SW480 (cell line): ENCODE measurements at regions not wholly inside any gene's neighbourhood (a gene's known extent, or its start where the extent isn't known, plus 50 kb on each side); places are given as distances from the start of the nearest gene placed in this dataset.
"Not testable (repeated sequence)": the region's sequence is repeated elsewhere in the genome, so short reads cannot be mapped to it uniquely, and the experiment has no call there.

Experiments used
- DNase-seq: peaks from one replicate; pipeline ENCODE4 v3.0.0-alpha.2; 2016; ENCODE audit warnings: low spot score

DNA sequence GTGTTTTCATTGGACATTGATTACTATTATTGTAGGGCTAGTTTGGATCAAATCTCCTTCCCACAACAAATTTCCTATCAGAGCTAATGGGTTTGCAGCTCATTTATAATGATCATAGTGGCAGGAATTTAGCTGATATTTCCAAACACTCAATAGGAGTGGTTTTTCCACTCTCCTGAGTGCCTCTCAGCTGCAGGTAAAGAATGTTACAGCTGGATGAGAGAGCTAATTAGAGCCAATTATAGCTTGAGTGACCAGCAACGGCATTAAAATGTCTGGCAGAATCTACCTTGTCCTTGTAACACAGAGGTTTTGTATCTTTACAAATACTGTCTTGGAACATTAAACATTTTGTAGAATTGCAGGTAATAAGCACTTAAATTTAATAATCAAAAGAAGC, 602.8 kb upstream of the EPHA5 start:
- DNase-seq: no peak

DNA sequence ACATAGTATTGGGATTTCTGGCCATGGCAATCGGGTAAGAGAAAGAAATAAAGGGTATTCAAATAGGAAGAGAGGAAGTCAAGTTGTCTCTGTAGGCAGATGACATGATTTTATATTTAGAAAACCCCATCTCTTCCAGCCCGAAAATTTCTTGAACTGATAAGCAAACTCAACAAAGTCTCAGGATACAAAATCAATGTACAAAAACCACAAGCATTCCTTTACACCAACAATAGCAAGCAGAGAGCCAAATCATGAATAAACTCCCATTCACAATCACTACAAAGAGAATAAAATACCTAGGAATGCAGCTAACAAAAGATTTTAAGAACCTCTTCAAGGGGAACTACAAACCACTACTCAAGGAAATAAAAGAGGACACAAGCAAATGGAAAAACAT, 600.1 kb upstream of the EPHA5 start:
- DNase-seq: not testable (repeated sequence)

DNA sequence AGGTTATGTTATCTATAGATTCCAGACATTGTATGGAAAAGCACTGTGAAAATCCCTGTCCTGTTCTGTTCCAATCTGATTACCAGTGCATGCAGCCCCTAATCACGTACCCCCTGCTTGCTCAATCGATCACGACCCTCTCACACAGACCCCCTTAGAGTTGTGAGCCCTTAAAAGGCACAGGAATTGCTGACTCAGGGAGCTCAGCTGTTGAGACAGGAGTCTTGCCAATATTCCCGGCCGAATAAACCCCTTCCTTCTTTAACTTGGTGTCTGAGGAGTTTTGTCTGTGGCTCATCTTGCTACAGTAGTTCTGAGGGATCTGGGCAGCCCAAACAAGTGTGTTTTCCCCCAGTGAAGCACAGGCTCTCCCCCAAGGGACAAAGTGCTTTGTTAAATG, 596.3 kb upstream of the EPHA5 start:
- DNase-seq: not testable (repeated sequence)

DNA sequence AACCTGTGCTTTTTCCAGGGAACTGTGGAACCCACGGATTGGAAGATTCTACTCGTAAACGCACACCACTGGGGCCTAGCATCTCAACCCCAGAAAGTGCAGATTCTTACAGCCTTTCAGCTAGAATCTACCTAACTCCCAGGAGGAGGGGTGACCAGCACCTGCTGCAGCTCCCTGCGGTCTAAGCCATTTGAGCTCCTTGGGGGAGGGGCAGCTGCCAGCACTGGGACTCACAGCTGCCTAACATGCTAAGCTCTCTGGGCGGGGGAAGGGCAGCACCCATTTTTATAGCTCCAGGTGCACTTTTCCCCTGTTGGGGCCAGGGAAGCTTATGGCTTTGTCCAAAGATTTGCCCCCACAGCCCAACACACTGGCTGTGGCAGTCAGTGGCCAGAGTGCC, 595.7 kb upstream of the EPHA5 start:
- DNase-seq: no peak

DNA sequence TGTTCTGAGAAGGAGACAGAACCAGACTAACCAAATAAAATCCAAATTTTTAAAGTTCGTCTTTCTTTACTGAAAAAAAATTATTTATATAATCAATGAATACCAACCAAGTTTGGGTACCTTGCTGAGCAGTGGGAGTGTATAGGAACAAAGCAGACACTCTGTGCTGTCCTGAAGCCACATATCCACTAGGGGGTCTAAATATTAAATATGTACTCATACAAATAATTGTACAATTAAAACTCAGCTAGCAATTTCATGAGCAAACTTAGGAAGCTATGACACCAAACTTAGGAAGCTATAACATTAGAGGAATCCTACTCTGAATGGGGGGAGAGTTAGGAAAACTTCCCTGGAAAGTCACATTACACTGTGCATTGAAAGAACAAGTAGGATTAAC, 582.0 kb upstream of the EPHA5 start:
- DNase-seq: peak; percentile 1

DNA sequence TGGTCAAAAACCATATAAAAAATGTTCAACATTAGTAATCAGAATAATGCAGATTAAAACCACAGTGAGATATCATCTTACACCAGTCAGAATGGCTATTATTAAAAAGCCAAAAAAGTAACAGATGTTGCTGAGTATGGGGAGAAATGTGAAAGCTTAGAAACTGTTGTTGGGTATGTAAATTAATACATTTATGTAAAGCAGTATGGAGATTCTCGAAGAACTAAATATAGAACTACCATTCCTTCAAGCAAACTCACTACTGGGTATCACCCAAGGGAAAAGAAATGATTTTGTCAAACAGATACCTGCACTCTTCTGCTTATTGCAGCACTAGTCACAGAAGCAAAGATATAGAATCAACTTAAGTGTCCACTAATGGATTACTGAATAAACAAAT, 576.4 kb upstream of the EPHA5 start:
- DNase-seq: no peak

DNA sequence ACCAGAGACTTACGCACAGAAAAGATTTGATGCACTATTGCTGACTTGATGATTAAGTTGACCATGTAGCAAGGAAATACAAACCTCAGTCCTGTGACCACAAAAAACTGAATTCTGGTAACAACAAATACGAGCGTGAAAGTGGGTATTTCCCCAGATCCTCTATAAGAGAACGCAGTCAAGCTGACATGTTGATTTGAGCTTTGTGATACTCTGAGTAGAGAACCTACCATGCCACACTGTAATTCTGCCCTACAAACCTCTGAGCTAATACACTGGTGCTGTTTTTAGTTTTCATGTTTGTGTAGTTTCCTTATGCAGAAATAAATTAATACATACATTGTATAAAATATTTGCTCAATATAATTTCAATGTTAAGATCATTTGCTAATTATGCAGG, 565.6 kb upstream of the EPHA5 start:
- no peak for DNase-seq

DNA sequence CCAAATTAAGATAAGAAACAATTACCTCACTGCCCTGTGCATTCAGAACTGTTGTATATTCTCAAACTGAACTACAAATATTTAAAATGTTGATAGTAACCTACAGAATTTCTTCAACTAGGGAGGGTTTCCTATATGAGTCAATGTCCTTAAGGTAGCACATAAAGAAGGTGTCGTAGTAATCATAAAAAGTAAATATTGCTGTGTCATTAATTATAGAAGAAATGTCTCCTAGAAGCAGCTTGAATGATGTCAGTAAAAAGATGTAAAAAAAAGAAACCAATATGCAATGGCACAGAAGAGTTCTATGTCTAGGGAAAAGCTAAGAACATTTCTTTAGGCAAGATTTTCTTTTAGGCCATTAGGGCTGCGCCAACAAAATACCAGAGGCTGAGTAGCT, 559.6 kb upstream of the EPHA5 start:
- no peak for DNase-seq

DNA sequence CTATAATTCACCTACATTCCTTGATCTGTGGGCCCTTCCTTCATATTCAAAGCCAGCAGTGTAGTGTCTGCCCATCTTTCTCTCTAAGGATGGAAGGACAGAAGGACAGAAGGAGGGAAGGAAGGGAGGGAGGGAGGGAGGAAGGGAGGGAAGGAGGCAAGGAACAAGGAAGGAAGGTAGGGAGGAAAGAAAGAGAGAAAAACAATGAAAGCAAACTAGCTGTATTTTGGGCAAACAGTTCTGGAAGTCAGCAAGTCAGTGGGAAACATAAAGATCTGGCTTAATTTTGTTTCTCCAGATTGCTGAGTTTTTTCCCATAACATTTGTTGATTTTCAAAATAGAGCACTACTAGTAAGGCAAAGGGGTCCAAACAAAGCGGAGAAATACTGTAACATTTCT, 555.2 kb upstream of the EPHA5 start:
- DNase-seq: no peak

DNA sequence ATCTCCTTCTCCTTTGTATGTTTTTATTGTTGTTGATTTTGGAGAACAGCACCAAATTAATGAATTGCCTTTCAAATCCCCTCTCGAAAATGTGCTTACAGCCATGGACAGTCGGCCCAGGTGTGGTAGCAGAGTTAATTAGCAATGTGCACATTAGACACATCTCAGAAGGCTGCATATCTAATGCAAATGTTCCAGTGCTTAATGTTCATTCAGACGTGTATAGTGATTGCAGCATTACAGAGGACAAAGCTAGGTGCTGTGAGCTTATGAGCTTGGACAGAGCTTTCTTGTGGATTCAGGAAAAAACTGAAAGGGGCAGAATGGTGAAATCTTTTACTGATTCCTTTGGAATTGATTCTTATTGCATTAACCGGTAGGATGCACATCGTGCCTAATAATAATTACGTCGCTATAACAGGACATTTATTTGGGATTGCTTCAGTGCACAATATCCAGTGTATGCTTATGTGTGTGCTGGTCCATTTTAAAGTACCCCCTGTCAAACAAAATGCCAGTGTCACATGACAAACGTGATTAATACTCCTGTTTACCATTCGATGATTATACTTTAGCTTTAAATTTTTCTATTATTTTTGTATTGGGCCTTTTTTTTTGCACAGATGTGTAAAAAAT, 552.9 kb upstream of the EPHA5 start:
- DNase-seq: no peak

DNA sequence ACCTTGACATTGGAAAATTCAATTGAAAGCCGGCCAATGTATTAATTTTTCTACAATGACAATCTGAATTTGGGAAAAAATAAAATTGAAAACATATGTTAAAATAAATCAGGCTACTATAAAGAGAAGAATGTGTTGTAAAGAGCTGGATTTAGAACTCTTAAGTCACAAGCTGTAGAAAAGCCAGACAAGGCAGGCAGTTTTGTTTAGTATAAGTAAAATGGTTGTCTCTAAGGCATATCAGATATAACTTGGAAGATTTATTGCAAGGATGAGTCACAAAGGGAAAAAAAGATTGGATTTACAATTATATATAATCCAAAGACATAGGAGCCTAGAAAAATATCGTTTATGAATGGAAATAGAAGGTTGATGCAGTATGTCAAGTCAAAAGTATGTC, 549.1 kb upstream of the EPHA5 start:
- no peak for DNase-seq

DNA sequence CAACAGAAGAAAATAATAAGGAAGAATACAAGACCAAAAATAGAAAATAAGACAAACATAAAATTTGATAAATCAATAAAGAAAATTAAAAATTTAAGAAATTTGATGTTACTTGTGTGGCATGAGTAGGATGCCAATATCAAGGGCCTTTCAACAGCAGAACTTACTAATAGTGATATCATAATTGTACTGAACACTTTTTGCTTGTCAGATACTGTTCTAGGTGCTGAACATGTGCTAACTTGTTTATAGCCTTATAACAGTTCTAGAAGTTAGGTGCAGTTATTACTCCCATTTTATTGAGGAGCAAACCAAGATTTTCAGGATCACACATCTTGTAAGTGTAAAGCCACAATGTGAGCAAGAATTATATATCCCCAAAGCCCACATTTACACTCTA, 546.0 kb upstream of the EPHA5 start:
- DNase-seq: no peak

DNA sequence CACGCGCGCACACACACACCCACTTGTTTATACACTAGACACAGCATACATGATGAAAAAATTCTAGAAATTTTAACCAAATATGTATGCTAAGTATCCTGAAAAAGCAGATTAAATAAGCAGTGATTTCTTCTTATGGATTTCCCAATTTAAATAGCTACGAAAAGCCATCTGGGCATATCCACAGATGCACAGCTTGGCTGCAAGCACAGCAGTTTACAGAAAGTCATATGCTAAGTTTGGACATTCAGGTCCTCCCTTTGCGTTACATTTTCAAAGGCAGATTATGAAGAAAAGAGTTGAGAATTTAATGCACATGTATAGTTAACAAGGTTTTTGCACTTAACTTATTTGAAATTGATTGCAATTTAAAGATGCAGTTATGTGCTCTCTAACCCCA, 542.2 kb upstream of the EPHA5 start:
- DNase-seq: no peak

DNA sequence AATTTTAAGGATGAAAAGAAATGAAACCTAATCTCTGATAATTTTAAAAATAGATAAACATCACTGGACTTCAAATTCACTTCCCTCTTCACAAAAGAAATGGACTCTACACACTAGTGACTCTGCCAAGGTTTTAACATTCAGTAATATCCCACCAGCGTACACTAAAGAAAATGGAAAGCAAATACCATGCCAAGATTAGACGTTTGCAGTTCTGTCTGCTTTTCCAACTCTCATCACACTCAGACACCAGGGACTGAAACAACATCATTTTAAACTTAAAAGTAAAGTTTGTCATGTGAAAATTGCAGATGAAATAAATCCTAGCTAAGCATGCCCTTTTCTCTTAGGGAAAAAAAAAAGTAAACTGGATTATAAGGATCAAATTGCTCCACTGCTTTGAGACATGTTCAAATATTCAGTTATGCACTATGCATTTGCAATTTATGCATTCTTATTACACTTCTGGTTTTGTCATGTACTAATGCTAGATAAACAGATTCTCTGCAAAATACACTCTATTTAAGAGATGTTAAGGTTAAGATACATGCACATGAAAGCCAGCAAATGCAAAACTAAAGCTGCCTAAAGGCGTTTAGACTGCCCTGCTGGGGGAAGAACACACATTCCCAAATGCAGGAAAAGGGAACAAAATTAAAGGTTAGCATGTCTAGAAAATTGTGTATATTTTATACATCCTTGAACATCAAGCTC, 534.4 kb upstream of the EPHA5 start:
- no peak for DNase-seq

DNA sequence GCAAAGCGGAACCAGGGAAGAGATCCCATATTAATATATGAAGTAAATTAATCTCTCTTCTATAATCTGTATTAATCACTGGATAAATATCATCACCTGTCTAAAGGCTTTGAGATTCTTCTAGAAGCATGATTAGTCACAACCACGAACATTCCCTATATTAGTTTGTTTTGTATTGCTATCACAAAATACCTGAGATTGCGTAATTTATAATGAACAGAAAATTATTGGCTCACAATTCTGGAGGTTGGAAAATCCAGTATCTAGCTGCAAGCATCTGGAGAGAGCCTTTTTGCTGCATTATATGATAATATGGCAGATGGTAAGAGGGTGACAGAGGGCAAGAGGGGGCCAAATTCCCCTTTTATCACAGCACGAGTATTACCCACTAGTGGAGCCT, 532.6 kb upstream of the EPHA5 start:
- DNase-seq: no peak

DNA sequence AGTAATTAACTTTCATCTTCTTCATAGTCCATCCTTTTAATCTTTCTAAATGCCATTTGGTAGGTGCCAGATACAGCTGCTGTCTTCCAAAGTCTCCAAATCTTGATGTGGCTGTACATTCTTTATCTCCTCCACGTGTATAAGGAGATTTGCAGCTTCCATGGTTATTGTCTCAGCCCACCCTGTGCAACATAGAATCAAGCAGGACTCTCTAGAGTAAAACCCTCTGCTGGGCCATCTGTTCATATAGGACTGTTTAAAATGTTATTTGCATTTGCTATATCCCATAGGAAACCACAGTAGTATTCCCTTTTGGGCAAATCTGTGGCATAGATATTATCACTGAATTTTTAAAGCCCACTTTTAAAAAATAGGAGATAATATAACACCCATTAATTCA, 527.2 kb upstream of the EPHA5 start:
- no peak for DNase-seq

DNA sequence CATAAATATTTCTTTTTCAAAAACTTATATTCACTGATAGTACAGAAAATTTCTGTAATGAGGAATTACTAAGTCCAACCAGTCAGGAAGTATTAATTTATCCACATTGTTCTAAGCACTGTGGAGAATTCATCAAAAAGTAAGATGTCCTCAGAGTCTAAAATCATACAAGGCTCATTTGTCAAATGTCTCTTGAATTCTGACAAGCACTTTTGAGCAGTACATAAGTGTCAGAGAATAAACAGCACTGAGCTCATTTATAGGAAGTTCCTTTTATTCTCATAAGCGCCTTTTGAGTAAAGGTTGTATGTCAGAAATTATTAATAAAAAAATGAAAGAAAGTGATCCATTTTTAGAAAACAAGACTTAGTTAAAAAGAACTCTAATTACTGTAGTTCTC, 523.2 kb upstream of the EPHA5 start:
- no peak for DNase-seq

DNA sequence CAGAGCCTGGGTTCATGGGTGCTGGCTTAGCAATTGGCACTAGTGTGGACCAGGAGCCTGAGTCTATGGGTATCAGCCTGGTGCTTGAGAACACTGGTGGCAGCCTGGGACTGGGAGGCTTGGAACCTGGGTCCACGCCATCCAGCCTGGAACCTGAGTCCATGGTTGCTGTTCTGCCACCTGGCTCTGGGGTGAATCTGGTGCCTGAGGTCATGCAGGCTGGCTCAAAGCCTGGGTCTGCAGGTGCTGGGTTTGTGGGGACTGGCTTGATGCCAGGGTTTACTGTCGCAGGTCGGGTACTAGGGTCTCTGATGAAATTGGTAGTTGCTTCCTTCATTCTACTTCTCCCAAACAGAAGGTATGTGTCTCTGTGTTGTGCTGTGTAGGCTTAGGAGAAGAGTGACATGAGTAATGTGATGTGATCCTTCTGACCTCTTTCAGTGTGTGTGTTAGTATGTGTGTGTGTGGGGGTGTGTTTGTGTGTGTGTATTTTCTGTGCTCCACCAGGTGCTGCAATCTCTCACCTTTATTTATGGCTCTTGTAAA, 517.0 kb upstream of the EPHA5 start:
- DNase-seq: no peak

DNA sequence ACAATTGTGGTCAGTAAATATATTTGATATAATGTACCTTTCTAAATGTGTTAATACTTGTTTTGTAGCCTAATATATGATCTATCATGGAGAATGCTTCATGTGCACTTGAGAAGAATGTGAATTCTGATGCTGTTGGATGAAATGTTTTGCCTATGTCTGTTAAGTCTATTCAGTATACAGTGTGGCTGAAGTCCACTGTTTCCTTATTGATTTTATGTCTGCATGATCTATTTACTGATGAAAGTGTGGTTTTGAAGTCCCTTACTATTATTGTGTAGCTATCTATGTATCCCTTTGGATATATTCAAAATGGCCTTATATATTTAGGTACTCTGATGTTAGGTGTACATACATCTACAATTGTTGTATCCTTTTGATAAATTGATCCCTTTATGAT, 515.8 kb upstream of the EPHA5 start:
- no peak for DNase-seq

DNA sequence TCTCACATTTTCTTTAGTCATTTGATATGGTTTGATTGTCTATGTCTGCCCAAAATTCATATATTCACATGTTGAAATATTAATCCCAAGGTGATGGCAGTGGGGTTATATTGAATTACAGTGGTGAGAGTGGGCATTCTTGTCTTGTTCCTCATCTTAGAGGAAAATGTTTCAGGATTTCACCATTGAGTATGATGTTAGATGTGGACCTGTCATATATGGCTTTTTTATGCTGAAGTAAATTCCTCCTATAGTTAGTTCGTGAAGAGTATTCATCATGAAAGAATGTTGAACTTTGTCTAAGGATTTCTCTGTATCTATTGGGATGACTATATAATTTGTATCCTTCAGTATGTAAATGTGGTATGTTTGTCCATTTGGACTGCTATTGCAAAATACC, 512.3 kb upstream of the EPHA5 start:
- DNase-seq: no peak

DNA sequence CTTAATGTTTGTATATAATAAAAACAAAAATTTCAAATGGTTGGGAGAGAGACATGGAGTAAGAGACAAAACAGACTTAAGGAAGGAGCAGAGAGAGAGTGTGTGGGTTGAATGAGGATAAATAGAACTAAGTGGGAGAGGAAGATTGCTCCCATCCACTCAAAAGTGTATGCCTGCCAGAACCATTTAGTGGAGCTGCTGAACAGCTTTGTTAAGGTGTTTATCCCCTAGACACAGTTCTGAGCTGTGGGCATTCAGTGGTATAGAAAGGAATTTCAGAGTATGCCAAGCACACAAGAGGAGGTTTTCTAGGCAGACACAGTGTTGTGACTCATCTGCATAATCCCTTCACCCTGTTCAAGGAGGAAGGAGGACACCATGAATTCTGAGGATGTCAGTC, 508.6 kb upstream of the EPHA5 start:
- DNase-seq: no peak

DNA sequence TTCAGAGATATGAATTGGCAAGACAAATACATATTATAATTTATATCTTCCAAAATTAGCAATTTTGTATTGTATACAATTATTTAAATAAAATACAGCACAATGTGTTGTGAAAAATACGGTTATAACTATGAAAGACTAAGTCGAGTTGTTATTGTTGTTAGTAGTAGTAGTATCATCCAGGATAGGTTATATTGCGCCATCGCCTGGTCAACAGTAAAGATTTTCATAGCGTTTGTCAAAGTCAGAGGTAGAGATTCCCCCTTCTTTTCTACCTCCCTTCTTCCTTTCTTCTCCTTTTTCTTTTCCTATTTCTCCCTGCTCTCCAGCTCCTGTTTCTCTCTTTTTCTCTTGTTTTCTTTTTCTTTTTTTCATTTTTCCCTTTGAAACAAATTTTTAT, 499.1 kb upstream of the EPHA5 start:
- no peak for DNase-seq

DNA sequence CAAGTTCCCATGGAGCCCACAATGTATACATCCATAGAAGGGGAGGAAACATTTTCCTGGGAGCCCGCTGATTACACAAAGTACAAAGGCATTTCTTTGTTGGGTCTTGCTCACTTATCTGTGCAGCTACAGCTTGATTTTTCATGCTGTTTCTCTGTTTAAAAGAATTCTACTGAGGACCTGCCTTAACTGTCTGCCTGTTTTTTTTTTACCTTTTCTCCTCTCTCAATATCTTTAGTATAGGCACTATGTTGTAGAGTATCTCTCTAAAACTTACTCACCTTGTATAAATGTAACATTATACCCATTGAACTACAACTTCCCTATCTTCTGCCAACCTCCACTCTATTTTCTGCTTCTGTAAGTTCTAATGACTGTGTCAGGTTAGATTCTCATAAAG, 494.6 kb upstream of the EPHA5 start:
- no peak for DNase-seq

DNA sequence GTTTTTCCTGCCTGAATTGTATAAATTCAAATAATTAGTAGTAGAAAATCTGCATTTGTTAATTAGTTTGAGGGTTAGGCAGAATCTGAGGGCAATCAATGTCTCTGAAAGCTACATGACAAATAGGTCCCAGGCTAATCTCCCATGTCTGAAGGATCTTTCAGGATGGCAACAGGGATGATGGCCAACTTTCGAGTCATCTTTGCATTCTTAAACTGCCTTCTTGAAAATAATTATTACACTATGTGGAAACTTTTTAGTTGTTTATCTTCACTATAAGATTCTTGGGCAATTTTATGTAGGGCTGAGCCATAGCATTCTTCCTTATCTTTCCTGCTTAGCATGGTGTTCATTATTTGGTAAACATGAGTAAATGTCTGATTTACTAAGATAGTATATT, 490.3 kb upstream of the EPHA5 start:
- no peak for DNase-seq
